Panc1 (cell line): ENCODE measurements at regions not wholly inside any gene's neighbourhood (a gene's known extent, or its start where the extent isn't known, plus 50 kb on each side); places are given as distances from the start of the nearest gene placed in this dataset.

Experiments used
- ATAC-seq: fragments of 200-7000 bp; cut with Tn5 transposase; 2 replicates; pipeline ENCODE4 v1.9.1; 2020; ENCODE audit warnings: mild to moderate bottlenecking, moderate library complexity
- BruUV-seq: library from RNA; stranded (reverse); fragments of 400-500 nt; replicated peaks from 2 replicates; lab custom pipeline; 2021; lab: Mats Ljungman, UMichigan
- CTCF ChIA-PET: fragments of 300-600 bp; sonication (Branson Sonifier 250); formaldehyde crosslinking; loops from one replicate; lab custom pipeline; 2022; ENCODE audit warnings: antibody characterized with exemption; lab: Charles Lee
- POLR2A ChIA-PET: fragments of 300-600 bp; sonication (Branson Sonifier 250); formaldehyde crosslinking; loops from one replicate; lab custom pipeline; 2022; ENCODE audit warnings: antibody characterized with exemption; lab: Charles Lee
- DNase-seq: peaks from one replicate; pipeline ENCODE4 v3.0.0-alpha.2; 2010; ENCODE audit warnings: low read depth, low spot score
- H3K27ac ChIP-seq: 2 replicates; pipeline ENCODE4 v1.5.1; 2011; ENCODE audit warnings: mild to moderate bottlenecking, low read length, inconsistent platforms
- H3K27me3 ChIP-seq: fragments of 200-500 bp; sonication (Bioruptor generic); 2 replicates; pipeline ENCODE4 v1.6.0; 2014; ENCODE audit warnings: low read length, inconsistent platforms; ENCODE audit not compliant: control insufficient read depth, insufficient read depth
- H3K36me3 ChIP-seq: fragments of 200-500 bp; sonication (Bioruptor generic); 2 replicates; pipeline ENCODE4 v1.5.1; 2014; ENCODE audit warnings: inconsistent platforms, mild to moderate bottlenecking, low read length, moderate library complexity; ENCODE audit not compliant: control insufficient read depth, insufficient read depth
- H3K4me1 ChIP-seq: 2 replicates; pipeline ENCODE4 v1.5.1; 2011; ENCODE audit warnings: inconsistent platforms, mild to moderate bottlenecking, low read length, moderate library complexity; ENCODE audit not compliant: control insufficient read depth, insufficient read depth
- H3K4me3 ChIP-seq, 2 experiments: 2 replicates each; pipeline ENCODE4 v1.5.1; 2011 to 2012; ENCODE audit warnings: low read depth in 2 of 2, low read length in 2 of 2, mild to moderate bottlenecking in 2 of 2, inconsistent platforms in 1 of 2, moderate library complexity in 1 of 2
- H3K9me3 ChIP-seq: fragments of 200-500 bp; sonication (Bioruptor generic); 2 replicates; pipeline ENCODE4 v1.5.1; 2014; ENCODE audit warnings: low read depth, mild to moderate bottlenecking, inconsistent platforms, low read length, moderate library complexity; ENCODE audit not compliant: control insufficient read depth, insufficient read depth
- CTCF ChIP-seq: fragments of 450-650 bp; IDR thresholded peaks from 2 replicates; pipeline ENCODE4 v1.5.1; 2017; ENCODE audit warnings: mild to moderate bottlenecking
- POLR2AphosphoS5 ChIP-seq: IDR thresholded peaks from 2 replicates; pipeline ENCODE4 v1.6.1; 2012; ENCODE audit warnings: mild to moderate bottlenecking, low read depth, low read length, moderate library complexity
- SIN3A ChIP-seq: IDR thresholded peaks from 2 replicates; pipeline ENCODE4 v1.6.1; 2012; ENCODE audit warnings: low read depth, mild to moderate bottlenecking, low read length, moderate library complexity, borderline replicate concordance; ENCODE audit not compliant: insufficient read depth
- TCF7L2 ChIP-seq: IDR thresholded peaks from 2 replicates; pipeline ENCODE4 v1.6.1; 2011; ENCODE audit warnings: mild to moderate bottlenecking, low read depth, low read length, inconsistent platforms
- in situ Hi-C: cut with HindIII; loops from 2 replicates; pipeline ENCODE4 v1.10.0; 2016; ENCODE audit warnings: low sequenced_read_pairs, low pct_unique_long_range_greater_than_20kb
- intact Hi-C: fragments of 100-400 bp; cut with micrococcal nuclease; formaldehyde crosslinking; loops from one replicate; pipeline ENCODE4 v1.10.0; 2022; ENCODE audit not compliant: unreplicated experiment
- TF ChIP-seq, protein P1 (sequence below), 2 experiments: IDR thresholded peaks; 2 replicates each; pipeline ENCODE4 v1.6.1; 2011 to 2012; ENCODE audit warnings: low read depth in 2 of 2, control low read depth in 1 of 2, low read length in 1 of 2, mild to moderate bottlenecking in 1 of 2, moderate library complexity in 1 of 2; ENCODE audit not compliant: insufficient read depth in 1 of 2

DNA sequence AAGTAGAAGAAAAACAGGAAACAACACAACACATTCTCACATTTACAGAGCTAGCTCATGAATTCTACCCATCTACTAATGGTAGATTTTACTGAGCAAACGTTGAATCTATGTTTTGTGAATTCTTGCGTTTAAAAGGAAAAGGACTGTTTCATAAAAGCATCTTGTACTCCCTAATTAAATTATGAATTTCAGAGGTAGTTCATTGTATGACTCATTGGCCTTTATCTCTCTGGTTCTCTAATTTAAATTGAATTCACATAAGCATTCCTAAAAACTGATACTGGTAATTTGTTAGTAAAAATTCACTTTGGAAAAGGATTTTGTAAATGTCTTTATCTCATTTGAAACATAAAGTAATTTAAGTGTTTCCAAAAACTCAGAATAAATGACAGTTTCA lies 687.3 kb downstream of the BRINP3 start:
- Histone ChIP-seq H3K9me3 (no peaks in the 10 kb centered on the region), H3K36me3 (no peaks in the 10 kb centered on the region), H3K4me1 (no peaks in the 10 kb centered on the region), H3K27ac (no peak overlapping the region), H3K27me3 (no peaks in the 10 kb centered on the region), H3K4me3 (no peak overlapping the region)
- DNase-seq (no peak), ATAC-seq (no peak)
- in situ Hi-C loops (no loop called here), intact Hi-C loops (no loop called here)
- no TSS peak for BruUV-seq
- ChIA-PET POLR2A (no interaction called here), CTCF (no interaction called here)
- TF ChIP-seq TCF7L2 = no peak

DNA sequence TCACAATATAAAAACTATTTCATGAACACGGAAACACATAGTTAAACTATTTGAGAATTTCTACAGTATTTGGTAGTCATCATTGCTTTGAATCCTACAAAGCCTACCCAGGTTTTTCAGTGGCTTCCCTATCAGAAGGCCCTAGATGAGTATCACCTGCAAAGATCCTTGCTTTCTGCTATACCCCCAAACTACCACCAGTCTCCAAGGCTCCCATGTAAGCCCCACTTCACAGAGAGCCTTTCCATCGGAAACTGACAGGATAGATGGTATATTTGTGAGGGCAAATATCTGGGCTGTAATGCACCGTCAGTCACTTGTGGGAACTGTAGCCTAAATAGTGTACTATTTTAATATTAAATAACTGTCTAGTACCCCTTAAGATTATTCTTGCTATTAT lies 674.3 kb downstream of the BRINP3 start:
- Histone ChIP-seq H3K4me3 (no peak overlapping the region), H3K9me3 (no peaks in the 10 kb centered on the region), H3K27me3 (no peaks in the 10 kb centered on the region), H3K36me3 (no peaks in the 10 kb centered on the region), H3K27ac (no peak overlapping the region), H3K4me1 (no peaks in the 10 kb centered on the region)
- ChIA-PET POLR2A (no interaction called here), CTCF (no interaction called here)
- TF ChIP-seq SIN3A = no peak
- no peak for TF ChIP-seq CTCF
- TF ChIP-seq POLR2AphosphoS5 = no peak
- TF ChIP-seq TCF7L2 = no peak
- TF ChIP-seq, protein P1, sequence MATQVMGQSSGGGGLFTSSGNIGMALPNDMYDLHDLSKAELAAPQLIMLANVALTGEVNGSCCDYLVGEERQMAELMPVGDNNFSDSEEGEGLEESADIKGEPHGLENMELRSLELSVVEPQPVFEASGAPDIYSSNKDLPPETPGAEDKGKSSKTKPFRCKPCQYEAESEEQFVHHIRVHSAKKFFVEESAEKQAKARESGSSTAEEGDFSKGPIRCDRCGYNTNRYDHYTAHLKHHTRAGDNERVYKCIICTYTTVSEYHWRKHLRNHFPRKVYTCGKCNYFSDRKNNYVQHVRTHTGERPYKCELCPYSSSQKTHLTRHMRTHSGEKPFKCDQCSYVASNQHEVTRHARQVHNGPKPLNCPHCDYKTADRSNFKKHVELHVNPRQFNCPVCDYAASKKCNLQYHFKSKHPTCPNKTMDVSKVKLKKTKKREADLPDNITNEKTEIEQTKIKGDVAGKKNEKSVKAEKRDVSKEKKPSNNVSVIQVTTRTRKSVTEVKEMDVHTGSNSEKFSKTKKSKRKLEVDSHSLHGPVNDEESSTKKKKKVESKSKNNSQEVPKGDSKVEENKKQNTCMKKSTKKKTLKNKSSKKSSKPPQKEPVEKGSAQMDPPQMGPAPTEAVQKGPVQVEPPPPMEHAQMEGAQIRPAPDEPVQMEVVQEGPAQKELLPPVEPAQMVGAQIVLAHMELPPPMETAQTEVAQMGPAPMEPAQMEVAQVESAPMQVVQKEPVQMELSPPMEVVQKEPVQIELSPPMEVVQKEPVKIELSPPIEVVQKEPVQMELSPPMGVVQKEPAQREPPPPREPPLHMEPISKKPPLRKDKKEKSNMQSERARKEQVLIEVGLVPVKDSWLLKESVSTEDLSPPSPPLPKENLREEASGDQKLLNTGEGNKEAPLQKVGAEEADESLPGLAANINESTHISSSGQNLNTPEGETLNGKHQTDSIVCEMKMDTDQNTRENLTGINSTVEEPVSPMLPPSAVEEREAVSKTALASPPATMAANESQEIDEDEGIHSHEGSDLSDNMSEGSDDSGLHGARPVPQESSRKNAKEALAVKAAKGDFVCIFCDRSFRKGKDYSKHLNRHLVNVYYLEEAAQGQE (IDR thresholded peaks at IDR 0.05; ENCODE audit: insufficient read depth in 1 of 2, low read depth in 2 of 2, low read length in 1 of 2) = no peak
- ATAC-seq = no peak
- intact Hi-C loops = no loop called here
- in situ Hi-C loops = no loop called here
- no peak for DNase-seq
- BruUV-seq = no TSS peak

- no peaks in the 10 kb centered on the region for H3K36me3 ChIP-seq
- no peaks in the 10 kb centered on the region for H3K27me3 ChIP-seq
- TF ChIP-seq SIN3A = no peak
- TF ChIP-seq POLR2AphosphoS5 = no peak
- TF ChIP-seq, protein P1 (IDR thresholded peaks at IDR 0.05; ENCODE audit: insufficient read depth in 1 of 2, low read depth in 2 of 2, low read length in 1 of 2) = no peak
- no peak for TF ChIP-seq CTCF
- TF ChIP-seq TCF7L2 = no peak
- H3K27ac ChIP-seq = no peak overlapping the region
- no TSS peak for BruUV-seq
- no peak for DNase-seq
- POLR2A ChIA-PET = no interaction called here
- no peaks in the 10 kb centered on the region for H3K4me1 ChIP-seq
- no peak for ATAC-seq
- intact Hi-C loops (no loop called here), in situ Hi-C loops (no loop called here)
- no peak overlapping the region for H3K4me3 ChIP-seq
- CTCF ChIA-PET = no interaction called here
- no peaks in the 10 kb centered on the region for H3K9me3 ChIP-seq
These were observed 673.3 kb downstream of the BRINP3 start for GRCh38 chr1:189804352-189804751.
